H1 (cell line): ENCODE measurements at regions not wholly inside any gene's neighbourhood (a gene's known extent, or its start where the extent isn't known, plus 50 kb on each side); places are given as distances from the start of the nearest gene placed in this dataset.

Experiments used
- BACH1 ChIP-seq: IDR thresholded peaks from 2 replicates; pipeline ENCODE4 v1.6.1; 2012; ENCODE audit warnings: low read length, improper control_type of control experiment
- CHD2 ChIP-seq: IDR thresholded peaks from 2 replicates; pipeline ENCODE4 v1.6.1; 2012; ENCODE audit warnings: low read length, improper control_type of control experiment
- CTBP2 ChIP-seq: IDR thresholded peaks from 2 replicates; pipeline ENCODE4 v1.7.0; 2011; ENCODE audit warnings: borderline replicate concordance, mild to moderate bottlenecking, moderate library complexity, mixed read lengths, low read length; ENCODE audit not compliant: insufficient read depth, insufficient read length
- GTF2F1 ChIP-seq: IDR thresholded peaks from 2 replicates; pipeline ENCODE4 v1.6.1; 2012; ENCODE audit warnings: low read depth, low read length, improper control_type of control experiment, borderline replicate concordance
- HDAC6 ChIP-seq: IDR thresholded peaks from one replicate; pipeline ENCODE4 v1.7.1; 2012; ENCODE audit warnings: low read depth, mild to moderate bottlenecking, inconsistent platforms, low read length, moderate library complexity
- KDM1A ChIP-seq: fragments of 200-600, 300-600 bp; sonication (generic); IDR thresholded peaks from 2 replicates; pipeline ENCODE4 v1.7.1; 2016; ENCODE audit warnings: mild to moderate bottlenecking, low read length, borderline replicate concordance
- TF ChIP-seq, protein P1 (sequence below), 3 experiments: IDR thresholded peaks; 1 replicate in 2 of 3; 2 replicates in 1 of 3; pipeline versions ENCODE4 v1.5.1 to v1.6.1; 2011; ENCODE audit warnings: low read length in 3 of 3, mild to moderate bottlenecking in 3 of 3, inconsistent platforms in 2 of 3, low read depth in 1 of 3, moderate library complexity in 1 of 3; ENCODE audit not compliant: insufficient read depth in 1 of 3; ENCODE audit errors: control extremely low read depth in 1 of 3

DNA sequence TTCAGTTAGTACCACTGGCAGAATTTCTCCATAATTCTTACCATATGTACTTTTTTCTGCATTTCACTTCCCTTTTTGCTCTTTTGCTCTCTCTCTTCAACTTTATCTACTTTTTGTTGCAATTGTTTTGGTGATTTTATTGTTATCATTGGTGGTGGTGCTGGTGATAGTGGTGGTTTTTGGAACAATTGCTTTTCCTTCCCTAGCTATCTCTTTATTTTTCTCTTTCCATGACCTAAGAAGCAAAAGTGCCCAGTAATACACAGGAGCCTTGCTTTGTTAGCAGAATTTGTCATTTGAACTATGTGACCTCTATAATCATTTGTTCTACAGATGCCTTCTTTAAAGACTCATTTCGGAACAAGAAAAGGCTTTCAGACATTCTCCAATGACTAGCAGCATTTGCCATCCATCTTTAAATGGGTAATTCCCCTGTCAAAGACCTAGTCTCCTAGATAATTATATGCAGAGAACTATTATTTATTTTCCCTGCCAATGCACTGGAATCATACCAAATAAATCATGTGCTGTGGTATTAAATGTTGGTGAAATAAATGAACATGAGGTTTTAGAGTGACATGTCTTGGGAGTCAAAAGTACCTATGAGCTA lies 154.5 kb downstream of the GASK1B start (continued):
- TF ChIP-seq, protein P1, sequence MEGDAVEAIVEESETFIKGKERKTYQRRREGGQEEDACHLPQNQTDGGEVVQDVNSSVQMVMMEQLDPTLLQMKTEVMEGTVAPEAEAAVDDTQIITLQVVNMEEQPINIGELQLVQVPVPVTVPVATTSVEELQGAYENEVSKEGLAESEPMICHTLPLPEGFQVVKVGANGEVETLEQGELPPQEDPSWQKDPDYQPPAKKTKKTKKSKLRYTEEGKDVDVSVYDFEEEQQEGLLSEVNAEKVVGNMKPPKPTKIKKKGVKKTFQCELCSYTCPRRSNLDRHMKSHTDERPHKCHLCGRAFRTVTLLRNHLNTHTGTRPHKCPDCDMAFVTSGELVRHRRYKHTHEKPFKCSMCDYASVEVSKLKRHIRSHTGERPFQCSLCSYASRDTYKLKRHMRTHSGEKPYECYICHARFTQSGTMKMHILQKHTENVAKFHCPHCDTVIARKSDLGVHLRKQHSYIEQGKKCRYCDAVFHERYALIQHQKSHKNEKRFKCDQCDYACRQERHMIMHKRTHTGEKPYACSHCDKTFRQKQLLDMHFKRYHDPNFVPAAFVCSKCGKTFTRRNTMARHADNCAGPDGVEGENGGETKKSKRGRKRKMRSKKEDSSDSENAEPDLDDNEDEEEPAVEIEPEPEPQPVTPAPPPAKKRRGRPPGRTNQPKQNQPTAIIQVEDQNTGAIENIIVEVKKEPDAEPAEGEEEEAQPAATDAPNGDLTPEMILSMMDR (IDR thresholded peaks at IDR 0.05; ENCODE audit: control extremely low read depth in 1 of 3, insufficient read depth in 1 of 3, low read depth in 1 of 3, low read length in 3 of 3), result no peak
- TF ChIP-seq GTF2F1, result no peak
- TF ChIP-seq KDM1A, result no peak
- TF ChIP-seq HDAC6, result no peak
- TF ChIP-seq CHD2, result no peak
- no peak for TF ChIP-seq CTBP2
- no peak for TF ChIP-seq BACH1
